ENCODE measurements at regions not wholly inside any gene's neighbourhood (a gene's known extent, or its start where the extent isn't known, plus 50 kb on each side); places are given as distances from the start of the nearest gene placed in this dataset.

DNA sequence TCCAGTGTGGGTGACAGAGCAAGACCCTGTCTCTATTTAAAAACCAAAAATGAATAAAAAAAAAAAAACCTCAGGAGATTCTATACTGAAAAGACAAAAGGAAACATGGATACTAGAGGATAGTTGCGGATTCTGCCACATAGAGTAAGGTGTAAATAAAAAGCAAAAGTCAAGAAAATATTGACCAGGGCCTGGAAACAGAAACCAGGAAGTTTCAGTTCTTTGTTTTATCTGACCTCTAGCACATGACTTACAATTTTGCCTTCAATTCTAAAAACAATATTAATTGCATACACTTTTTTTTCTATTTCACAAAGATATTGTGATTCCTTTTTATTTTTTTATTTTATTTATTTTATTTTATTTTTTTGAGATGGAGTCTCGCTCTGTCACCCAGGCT is 96.2 kb upstream of the NMUR2 start:
- no peaks in the 10 kb centered on the region for H3K27me3 ChIP-seq (ENCODE audit: low read length)
- no peak overlapping the region for H2AFZ ChIP-seq (ENCODE audit: low read depth, low read length, severe bottlenecking)
- H3K4me3 ChIP-seq (ENCODE audit: insufficient read depth, low read length, poor library complexity, severe bottlenecking), result no peak overlapping the region
- H4K20me1 ChIP-seq (ENCODE audit: low read depth, low read length), result no peaks in the 10 kb centered on the region
- H3K79me2 ChIP-seq (ENCODE audit: insufficient read depth, low read length), result no peaks in the 10 kb centered on the region
- no peaks in the 10 kb centered on the region for H3K36me3 ChIP-seq (ENCODE audit: low read length)
- H3K4me2 ChIP-seq (ENCODE audit: low read depth, low read length, poor library complexity, severe bottlenecking), result no peak overlapping the region
- no peak overlapping the region for H3K9ac ChIP-seq (ENCODE audit: low read length)
- H3K9me2 ChIP-seq (replicated peaks; ENCODE audit: insufficient read depth, low read length), result no peaks in the 10 kb centered on the region
- no peak overlapping the region for H3K27ac ChIP-seq (ENCODE audit: low read depth, low read length)
- no peaks in the 10 kb centered on the region for H3F3A ChIP-seq (ENCODE audit: insufficient read depth)
- H3K9me3 ChIP-seq (ENCODE audit: insufficient read depth, low read length), result no peaks in the 10 kb centered on the region
- TF ChIP-seq EZH2phosphoT487 (conservative IDR thresholded peaks at IDR 0.05; ENCODE audit: low read length), result no peak
- TF ChIP-seq, protein P1, sequence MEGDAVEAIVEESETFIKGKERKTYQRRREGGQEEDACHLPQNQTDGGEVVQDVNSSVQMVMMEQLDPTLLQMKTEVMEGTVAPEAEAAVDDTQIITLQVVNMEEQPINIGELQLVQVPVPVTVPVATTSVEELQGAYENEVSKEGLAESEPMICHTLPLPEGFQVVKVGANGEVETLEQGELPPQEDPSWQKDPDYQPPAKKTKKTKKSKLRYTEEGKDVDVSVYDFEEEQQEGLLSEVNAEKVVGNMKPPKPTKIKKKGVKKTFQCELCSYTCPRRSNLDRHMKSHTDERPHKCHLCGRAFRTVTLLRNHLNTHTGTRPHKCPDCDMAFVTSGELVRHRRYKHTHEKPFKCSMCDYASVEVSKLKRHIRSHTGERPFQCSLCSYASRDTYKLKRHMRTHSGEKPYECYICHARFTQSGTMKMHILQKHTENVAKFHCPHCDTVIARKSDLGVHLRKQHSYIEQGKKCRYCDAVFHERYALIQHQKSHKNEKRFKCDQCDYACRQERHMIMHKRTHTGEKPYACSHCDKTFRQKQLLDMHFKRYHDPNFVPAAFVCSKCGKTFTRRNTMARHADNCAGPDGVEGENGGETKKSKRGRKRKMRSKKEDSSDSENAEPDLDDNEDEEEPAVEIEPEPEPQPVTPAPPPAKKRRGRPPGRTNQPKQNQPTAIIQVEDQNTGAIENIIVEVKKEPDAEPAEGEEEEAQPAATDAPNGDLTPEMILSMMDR (IDR thresholded peaks at IDR 0.05; ENCODE audit: insufficient read depth, low read length, poor library complexity, severe bottlenecking), result no peak

DNA sequence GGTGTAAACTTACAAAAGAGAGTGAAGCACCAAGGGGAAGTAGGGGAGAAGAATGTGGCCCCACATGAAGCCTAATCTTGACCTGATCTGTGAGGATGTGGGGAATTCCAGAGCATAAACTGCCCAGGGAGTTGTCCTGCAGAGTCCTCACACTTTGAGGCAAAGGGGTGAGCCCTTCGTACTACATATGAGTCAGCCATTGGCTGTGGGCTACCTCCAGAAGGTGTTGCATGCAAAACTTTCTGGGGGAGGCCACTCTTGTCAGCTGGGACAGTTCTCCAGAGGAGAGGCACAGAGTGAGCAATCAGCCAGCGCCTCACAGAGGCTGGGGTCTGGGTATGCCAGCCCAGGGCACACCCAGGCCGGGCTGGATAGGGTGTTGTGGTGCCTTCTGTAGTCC is 98.1 kb upstream of the NMUR2 start:
- Histone ChIP-seq H3K79me2 (ENCODE audit: insufficient read depth, low read length) (no peaks in the 10 kb centered on the region), H3F3A (ENCODE audit: insufficient read depth) (no peaks in the 10 kb centered on the region), H3K9me3 (ENCODE audit: insufficient read depth, low read length) (no peaks in the 10 kb centered on the region), H3K27ac (ENCODE audit: low read depth, low read length) (no peak overlapping the region), H4K20me1 (ENCODE audit: low read depth, low read length) (no peaks in the 10 kb centered on the region), H3K4me3 (ENCODE audit: insufficient read depth, low read length, poor library complexity, severe bottlenecking) (no peak overlapping the region), H2AFZ (ENCODE audit: low read depth, low read length, severe bottlenecking) (no peak overlapping the region), H3K27me3 (ENCODE audit: low read length) (no peaks in the 10 kb centered on the region), H3K9ac (ENCODE audit: low read length) (no peak overlapping the region), H3K4me2 (ENCODE audit: low read depth, low read length, poor library complexity, severe bottlenecking) (no peak overlapping the region), H3K9me2 (replicated peaks; ENCODE audit: insufficient read depth, low read length) (no peaks in the 10 kb centered on the region), H3K36me3 (ENCODE audit: low read length) (no peaks in the 10 kb centered on the region)
- TF ChIP-seq EZH2phosphoT487 (conservative IDR thresholded peaks at IDR 0.05; ENCODE audit: low read length), result no peak
- TF ChIP-seq, protein P1 (IDR thresholded peaks at IDR 0.05; ENCODE audit: insufficient read depth, low read length, poor library complexity, severe bottlenecking), result no peak

DNA sequence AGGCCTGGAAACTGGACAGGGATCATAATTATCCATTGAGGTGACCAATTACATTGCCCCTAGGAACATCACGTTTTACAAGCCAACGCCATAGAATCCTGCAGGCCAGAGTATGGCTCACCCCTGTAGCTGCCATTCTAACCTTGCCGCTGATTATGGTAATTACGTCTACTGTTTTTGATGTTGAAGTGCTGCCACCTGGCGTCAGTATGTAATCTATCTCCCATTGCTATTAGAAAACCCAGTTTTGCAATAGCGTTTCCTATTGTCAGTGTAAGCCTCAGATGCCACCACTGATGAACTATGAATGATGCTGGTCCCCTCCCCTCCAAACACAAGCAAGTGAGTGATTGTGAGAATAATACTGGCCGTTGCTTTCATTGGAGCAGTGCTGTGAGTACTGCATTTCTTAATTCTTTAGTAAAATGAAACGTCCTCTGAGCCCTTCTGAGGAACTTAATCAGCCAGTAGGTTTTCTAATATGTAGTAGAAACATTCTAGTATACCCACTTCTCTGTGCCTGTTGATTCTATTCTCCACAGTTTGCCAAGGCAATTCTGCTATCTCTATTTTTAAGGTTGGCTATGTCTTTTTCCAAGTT is 100.5 kb upstream of the NMUR2 start:
- no peak for TF ChIP-seq EZH2phosphoT487 (conservative IDR thresholded peaks at IDR 0.05; ENCODE audit: low read length)
- TF ChIP-seq, protein P1 (IDR thresholded peaks at IDR 0.05; ENCODE audit: insufficient read depth, low read length, poor library complexity, severe bottlenecking), result peak; percentile 31
- no peak overlapping the region for H3K9ac ChIP-seq (ENCODE audit: low read length)
- no peak overlapping the region for H3K27ac ChIP-seq (ENCODE audit: low read depth, low read length)
- H3F3A ChIP-seq (ENCODE audit: insufficient read depth), result no peaks in the 10 kb centered on the region
- no peak overlapping the region for H3K4me2 ChIP-seq (ENCODE audit: low read depth, low read length, poor library complexity, severe bottlenecking)
- H3K9me2 ChIP-seq (replicated peaks; ENCODE audit: insufficient read depth, low read length), result no peaks in the 10 kb centered on the region
- H3K27me3 ChIP-seq (ENCODE audit: low read length), result no peaks in the 10 kb centered on the region
- no peaks in the 10 kb centered on the region for H3K36me3 ChIP-seq (ENCODE audit: low read length)
- H3K4me3 ChIP-seq (ENCODE audit: insufficient read depth, low read length, poor library complexity, severe bottlenecking), result no peak overlapping the region
- H3K79me2 ChIP-seq (ENCODE audit: insufficient read depth, low read length), result no peaks in the 10 kb centered on the region
- no peaks in the 10 kb centered on the region for H4K20me1 ChIP-seq (ENCODE audit: low read depth, low read length)
- no peaks in the 10 kb centered on the region for H3K9me3 ChIP-seq (ENCODE audit: insufficient read depth, low read length)
- H2AFZ ChIP-seq (ENCODE audit: low read depth, low read length, severe bottlenecking), result no peak overlapping the region

All from SU-DHL-6 (cell line).